Keratinocyte (primary cell): ENCODE measurements at regions not wholly inside any gene's neighbourhood (a gene's known extent, or its start where the extent isn't known, plus 50 kb on each side); places are given as distances from the start of the nearest gene placed in this dataset.
"Not testable (repeated sequence)": the region's sequence is repeated elsewhere in the genome, so short reads cannot be mapped to it uniquely, and the experiment has no call there.

ENCODE experiments used
- DNase-seq: peaks from one replicate; pipeline ENCODE4 v3.0.0-alpha.2; 2011; ENCODE audit warnings: low read depth, missing footprints, low spot score
- FAIRE-seq: peaks from 2 replicates; lab custom pipeline; 2011; peaks lifted over from hg19 to GRCh38; lab: Jason Lieb, UNC
- H2AFZ ChIP-seq: 2 replicates; pipeline ENCODE4 v1.6.0; 2012; ENCODE audit warnings: low read length, control low read depth, inconsistent platforms; ENCODE audit not compliant: control insufficient read depth
- H3K27ac ChIP-seq: 2 replicates; pipeline ENCODE4 v1.5.1; 2011; ENCODE audit warnings: low read length; ENCODE audit not compliant: control insufficient read depth, insufficient read depth
- H3K27me3 ChIP-seq: 3 replicates; pipeline ENCODE4 v1.6.0; 2011; ENCODE audit warnings: low read length; ENCODE audit not compliant: control insufficient read depth, insufficient read depth; ENCODE audit errors: extremely low read depth
- H3K36me3 ChIP-seq, 2 experiments: 2 replicates in 1 of 2; 3 replicates in 1 of 2; pipeline ENCODE4 v1.5.1; 2011; ENCODE audit warnings: low read length in 2 of 2, mild to moderate bottlenecking in 1 of 2; ENCODE audit not compliant: control insufficient read depth in 2 of 2, insufficient read depth in 2 of 2; ENCODE audit errors: extremely low read depth in 1 of 2
- H3K4me1 ChIP-seq: 3 replicates; pipeline ENCODE4 v1.5.1; 2011; ENCODE audit warnings: low read length; ENCODE audit not compliant: control insufficient read depth, insufficient read depth; ENCODE audit errors: extremely low read depth
- H3K4me2 ChIP-seq: 3 replicates; pipeline ENCODE4 v1.6.0; 2011; ENCODE audit warnings: low read depth, low read length; ENCODE audit not compliant: control insufficient read depth, insufficient read depth; ENCODE audit errors: extremely low read depth
- H3K4me3 ChIP-seq, 3 experiments: fragments of 200-600 bp in 1 of 3; sonication (generic) in 1 of 3; 2 replicates in 2 of 3; 3 replicates in 1 of 3; pipeline ENCODE4 v1.5.1; 2011 to 2016; ENCODE audit warnings: low read length in 3 of 3, mild to moderate bottlenecking in 3 of 3, control low read depth in 2 of 3, inconsistent platforms in 1 of 3, low read depth in 1 of 3, mixed read lengths in 1 of 3, mixed run types in 1 of 3, moderate library complexity in 1 of 3; ENCODE audit not compliant: control insufficient read depth in 2 of 3, insufficient read depth in 2 of 3; ENCODE audit errors: extremely low read depth in 1 of 3
- H3K79me2 ChIP-seq: 2 replicates; pipeline ENCODE4 v1.6.0; 2012; ENCODE audit warnings: low read length; ENCODE audit not compliant: control insufficient read depth, insufficient read depth
- H3K9ac ChIP-seq: 3 replicates; pipeline ENCODE4 v1.6.0; 2011; ENCODE audit warnings: low read length; ENCODE audit not compliant: control insufficient read depth, insufficient read depth; ENCODE audit errors: extremely low read depth
- H3K9me1 ChIP-seq: 3 replicates; pipeline ENCODE4 v1.6.0; 2011; ENCODE audit warnings: low read length; ENCODE audit not compliant: control insufficient read depth, insufficient read depth; ENCODE audit errors: extremely low read depth
- H3K9me3 ChIP-seq: 2 replicates; pipeline ENCODE4 v1.5.1; 2012; ENCODE audit warnings: low read depth, low read length; ENCODE audit not compliant: control insufficient read depth
- H4K20me1 ChIP-seq: 3 replicates; pipeline ENCODE4 v1.6.0; 2011; ENCODE audit warnings: low read length; ENCODE audit not compliant: control insufficient read depth, insufficient read depth; ENCODE audit errors: extremely low read depth
- CTCF ChIP-seq, 3 experiments: IDR thresholded peaks in 1 of 3; conservative IDR thresholded peaks in 1 of 3; optimal IDR thresholded peaks in 1 of 3; 2 replicates in 2 of 3; 3 replicates in 1 of 3; pipeline versions ENCODE3 to v1.5.1; 2011; ENCODE audit warnings: low read length in 3 of 3, mild to moderate bottlenecking in 3 of 3, moderate library complexity in 2 of 3, control low read depth in 1 of 3, inconsistent platforms in 1 of 3; ENCODE audit not compliant: insufficient read depth in 2 of 3; ENCODE audit errors: extremely low read depth in 1 of 3
- EZH2 ChIP-seq: IDR thresholded peaks from one replicate; pipeline ENCODE4 v1.6.1; 2012; ENCODE audit warnings: inconsistent platforms, mild to moderate bottlenecking, low read length, moderate library complexity
- dilution Hi-C: fragments of 300-500 bp; cut with MboI; formaldehyde crosslinking; loops from one replicate; pipeline ENCODE4 v1.7.0; 2020; ENCODE audit warnings: low sequenced_read_pairs; ENCODE audit not compliant: extremely low pct_ligation_motif_present

DNA sequence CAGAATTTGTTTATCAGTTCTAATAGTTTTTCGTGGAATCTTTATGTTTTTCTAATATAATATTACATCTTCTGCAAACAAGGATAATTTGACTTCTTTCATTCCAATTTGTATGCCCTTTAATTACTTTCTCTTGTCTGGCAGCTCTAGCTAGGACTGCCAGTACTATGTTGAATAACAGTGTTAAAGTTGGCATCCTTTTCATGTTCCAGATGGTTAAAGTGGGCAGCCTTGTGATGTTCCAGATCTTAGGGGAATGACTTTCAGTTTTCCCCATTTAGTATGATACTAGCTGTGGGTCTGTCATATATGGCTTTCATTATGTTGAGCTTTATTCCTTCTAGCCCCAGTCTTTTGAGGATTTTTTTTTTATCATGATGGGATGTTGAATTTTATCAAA is 220.6 kb upstream of the WDFY3 start:
- no peak overlapping the region for H3K4me3 ChIP-seq
- H3K4me1 ChIP-seq, result no peaks in the 10 kb centered on the region

DNA sequence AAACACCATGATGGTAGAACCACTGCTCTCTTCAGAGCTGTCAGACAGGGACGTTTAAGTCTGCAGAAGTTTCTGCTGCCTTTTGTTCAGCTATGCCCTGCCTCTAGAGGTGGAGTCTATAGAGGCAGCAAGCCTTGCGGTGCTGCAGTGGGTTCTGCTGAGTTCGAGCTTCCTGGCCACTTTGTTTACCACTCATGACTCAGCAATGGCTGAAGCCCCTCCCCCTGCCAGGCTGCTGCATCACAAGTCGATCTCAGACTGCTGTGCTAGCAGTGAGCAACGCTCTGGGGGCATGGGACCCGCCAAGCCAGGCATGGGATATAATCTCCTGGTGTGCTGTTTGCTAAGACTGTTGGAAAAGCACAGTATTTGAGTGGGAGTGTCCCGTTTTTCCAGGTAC is 229.5 kb upstream of the WDFY3 start:
- H3K79me2 ChIP-seq, H3K4me1 ChIP-seq, H4K20me1 ChIP-seq, H3K4me3 ChIP-seq, H3K9me3 ChIP-seq, H3K4me2 ChIP-seq, H3K27ac ChIP-seq, H3K9me1 ChIP-seq, H3K36me3 ChIP-seq, H2AFZ ChIP-seq, FAIRE-seq, DNase-seq, H3K27me3 ChIP-seq, H3K9ac ChIP-seq, dilution Hi-C loops: not testable (repeated sequence)

More for the DNA sequence above, 220.6 kb upstream of the WDFY3 start:
- dilution Hi-C loops, result no loop called here
- Histone ChIP-seq H3K4me2 (no peak overlapping the region), H3K9ac (no peak overlapping the region), H2AFZ (no peak overlapping the region), H3K79me2 (no peaks in the 10 kb centered on the region), H4K20me1 (no peaks in the 10 kb centered on the region), H3K9me3 (no peaks in the 10 kb centered on the region), H3K27ac (no peak overlapping the region), H3K9me1 (no peaks in the 10 kb centered on the region), H3K36me3 (no peaks in the 10 kb centered on the region), H3K27me3 (no peaks in the 10 kb centered on the region)
- FAIRE-seq, result no peak
- TF ChIP-seq CTCF (optimal IDR thresholded peaks at IDR 0.05 in 1 of 3, IDR thresholded peaks at IDR 0.05 in 1 of 3, conservative IDR thresholded peaks at IDR 0.05 in 1 of 3; ENCODE audit: extremely low read depth in 1 of 3, insufficient read depth in 2 of 3, low read length in 3 of 3) (no peak), EZH2 (no peak)
- DNase-seq, result no peak

DNA sequence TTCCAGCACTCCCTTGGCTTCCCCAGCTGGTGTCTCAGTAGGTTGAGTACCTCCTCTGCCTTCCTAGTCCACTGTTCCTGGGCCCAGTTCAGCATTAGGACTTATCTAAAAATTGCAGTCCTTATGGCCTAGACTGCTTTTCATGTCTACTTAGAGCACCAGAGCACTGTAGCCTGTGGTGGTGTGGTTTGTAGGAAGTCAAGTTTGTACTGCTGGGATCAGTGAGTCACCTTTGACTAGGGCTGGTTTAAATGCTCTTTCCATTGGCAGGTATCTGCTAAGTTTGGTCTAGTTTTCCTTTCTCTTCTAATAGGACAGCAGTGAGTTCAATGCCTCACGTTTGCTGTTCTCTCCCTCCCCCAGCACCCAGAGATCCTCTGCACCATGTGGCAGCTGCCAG is 233.6 kb upstream of the WDFY3 start:
- dilution Hi-C loops, result no loop called here
- Histone ChIP-seq H3K9me1 (no peaks in the 10 kb centered on the region), H3K9me3 (no peaks in the 10 kb centered on the region), H4K20me1 (no peaks in the 10 kb centered on the region), H3K79me2 (no peaks in the 10 kb centered on the region), H3K4me2 (peak overlapping the region; percentile 35), H2AFZ (no peak overlapping the region), H3K36me3 (no peaks in the 10 kb centered on the region), H3K4me1 (peaks cover 9% of the 10 kb centered on the region), H3K9ac (no peak overlapping the region), H3K27ac (no peak overlapping the region), H3K27me3 (no peaks in the 10 kb centered on the region), H3K4me3 (no peak overlapping the region)
- no peak for DNase-seq
- FAIRE-seq, result peak; percentile 86
- TF ChIP-seq CTCF (optimal IDR thresholded peaks at IDR 0.05 in 1 of 3, IDR thresholded peaks at IDR 0.05 in 1 of 3, conservative IDR thresholded peaks at IDR 0.05 in 1 of 3; ENCODE audit: extremely low read depth in 1 of 3, insufficient read depth in 2 of 3, low read length in 3 of 3) (no peak), EZH2 (no peak)
